Endothelial cell of umbilical vein (primary cell): ENCODE measurements at regions not wholly inside any gene's neighbourhood (a gene's known extent, or its start where the extent isn't known, plus 50 kb on each side); places are given as distances from the start of the nearest gene placed in this dataset.

Experiments used
- CTCF ChIP-seq, 2 donors: IDR thresholded peaks; 1 replicate in 1 of 2; 2 replicates in 1 of 2; pipeline ENCODE4 v1.5.1; 2011; ENCODE audit warnings: low read length in 2 of 2, mild to moderate bottlenecking in 2 of 2, moderate library complexity in 2 of 2, control low read depth in 1 of 2, inconsistent platforms in 1 of 2, low read depth in 1 of 2; ENCODE audit not compliant: insufficient read depth in 1 of 2; ENCODE audit errors: extremely low read depth in 1 of 2
- JUN ChIP-seq: IDR thresholded peaks from 2 replicates; pipeline ENCODE4 v1.6.1; 2011; ENCODE audit warnings: borderline replicate concordance, low read depth; ENCODE audit not compliant: insufficient read length, insufficient read depth
- POLR2AphosphoS5 ChIP-seq: IDR thresholded peaks from 2 replicates; pipeline ENCODE4 v1.6.1; 2012; ENCODE audit warnings: low read depth, mild to moderate bottlenecking, control low read depth, low read length, moderate library complexity; ENCODE audit not compliant: insufficient read depth

GRCh38 chr1:214974002-214974401, 108.5 kb upstream of the KCNK2 start:
- TF ChIP-seq POLR2AphosphoS5, result no peak
- TF ChIP-seq CTCF (IDR thresholded peaks at IDR 0.05; ENCODE audit: extremely low read depth in 1 of 2, insufficient read depth in 1 of 2, low read depth in 1 of 2, low read length in 2 of 2), result no peak
- TF ChIP-seq JUN, result no peak
